Caco-2 (cell line): ENCODE measurements at regions not wholly inside any gene's neighbourhood (a gene's known extent, or its start where the extent isn't known, plus 50 kb on each side); places are given as distances from the start of the nearest gene placed in this dataset.

ENCODE experiments used
- BruUV-seq: library from RNA; stranded (reverse); fragments of 400-500 nt; replicated peaks from 2 replicates; lab custom pipeline; 2021; lab: Mats Ljungman, UMichigan
- CTCF ChIA-PET: fragments of 300-600 bp; sonication (Branson Sonifier 250); formaldehyde crosslinking; loops from one replicate; lab custom pipeline; 2022; ENCODE audit warnings: antibody characterized with exemption; lab: Charles Lee
- POLR2A ChIA-PET: fragments of 300-600 bp; sonication (Branson Sonifier 250); formaldehyde crosslinking; loops from one replicate; lab custom pipeline; 2022; ENCODE audit warnings: antibody characterized with exemption; lab: Charles Lee
- DNase-seq, 2 experiments: peaks; one replicate each; pipeline versions ENCODE4 v3.0.0 to v3.0.0-alpha.2; 2020 to 2022
- H3K27me3 ChIP-seq: replicated peaks from 2 replicates; pipeline ENCODE4 v1.6.0; 2011; ENCODE audit warnings: low read length; ENCODE audit not compliant: control insufficient read depth, insufficient read depth
- H3K36me3 ChIP-seq: 2 replicates; pipeline ENCODE4 v1.5.1; 2011; ENCODE audit warnings: low read length; ENCODE audit not compliant: control insufficient read depth, insufficient read depth
- H3K4me1 ChIP-seq: fragments of 250-450 bp; sonication (Bioruptor Pico); 2 replicates; pipeline ENCODE4 v1.5.1; 2020; ENCODE audit warnings: mild to moderate bottlenecking
- H3K4me3 ChIP-seq: 2 replicates; pipeline ENCODE4 v1.5.1; 2011; ENCODE audit warnings: low read depth, mild to moderate bottlenecking, control low read depth, low read length
- H3K9me3 ChIP-seq: fragments of 250-450 bp; sonication (Bioruptor Pico); 2 replicates; pipeline ENCODE4 v1.5.1; 2020; ENCODE audit warnings: mild to moderate bottlenecking, moderate library complexity
- H3K27ac Mint-ChIP-seq: one replicate; pipeline ENCODE4 v1.8.0; 2022; ENCODE audit warnings: mixed read lengths; ENCODE audit not compliant: unreplicated experiment
- H3K27me3 Mint-ChIP-seq: one replicate; pipeline ENCODE4 v1.8.0; 2022; ENCODE audit warnings: mixed read lengths; ENCODE audit not compliant: insufficient read depth, unreplicated experiment
- H3K36me3 Mint-ChIP-seq: one replicate; pipeline ENCODE4 v1.8.0; 2022; ENCODE audit warnings: mild to moderate bottlenecking, mixed read lengths; ENCODE audit not compliant: insufficient read depth, unreplicated experiment
- H3K4me1 Mint-ChIP-seq: one replicate; pipeline ENCODE4 v1.8.0; 2022; ENCODE audit warnings: low read depth, mixed read lengths; ENCODE audit not compliant: unreplicated experiment
- H3K4me3 Mint-ChIP-seq: one replicate; pipeline ENCODE4 v1.8.0; 2022; ENCODE audit warnings: mild to moderate bottlenecking, moderate library complexity, mixed read lengths; ENCODE audit not compliant: unreplicated experiment
- H3K9me3 Mint-ChIP-seq: one replicate; pipeline ENCODE4 v1.8.0; 2022; ENCODE audit warnings: mixed read lengths; ENCODE audit not compliant: unreplicated experiment
- intact Hi-C: fragments of 100-400 bp; cut with micrococcal nuclease; formaldehyde crosslinking; loops from one replicate; pipeline ENCODE4 v1.10.0; 2022; ENCODE audit not compliant: unreplicated experiment
- TF ChIP-seq, protein P1 (sequence below), 2 experiments: fragments of 200-600 bp in 1 of 2; IDR thresholded peaks; 1 replicate in 1 of 2; 2 replicates in 1 of 2; pipeline versions ENCODE4 v1.5.1 to v1.8.0; 2011 to 2022; ENCODE audit warnings: antibody characterized with exemption in 1 of 2, control low read depth in 1 of 2, inconsistent platforms in 1 of 2, low read depth in 1 of 2, low read length in 1 of 2, mild to moderate bottlenecking in 1 of 2, moderate library complexity in 1 of 2; ENCODE audit not compliant: insufficient read depth in 1 of 2, severe bottlenecking in 1 of 2, unreplicated experiment in 1 of 2

DNA sequence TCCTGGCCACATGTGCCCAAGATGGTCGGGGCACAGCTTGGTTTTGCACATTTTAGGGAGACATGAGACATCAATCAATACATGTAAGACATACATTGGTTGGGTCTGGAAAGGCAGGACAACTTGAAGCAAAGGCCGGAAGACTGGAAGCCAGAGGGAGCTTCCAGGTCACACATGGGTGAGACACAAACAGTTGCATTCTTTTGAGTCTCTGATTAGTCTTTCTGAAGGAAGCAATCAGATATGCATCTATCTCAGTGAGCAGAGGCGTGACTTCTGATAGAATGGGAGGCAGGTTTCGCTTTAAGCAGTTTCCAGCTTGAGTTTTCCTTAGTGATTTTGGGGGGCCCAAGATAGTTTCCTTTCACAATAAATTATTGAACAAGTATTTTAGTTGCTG lies 172.5 kb downstream of the RASEF start:
- Histone ChIP-seq H3K9me3 (no peaks in the 10 kb centered on the region), H3K27me3 (no peaks in the 10 kb centered on the region), H3K4me1 (no peaks in the 10 kb centered on the region), H3K36me3 (no peaks in the 10 kb centered on the region), H3K4me3 (no peak overlapping the region)
- no TSS peak for BruUV-seq
- ChIA-PET POLR2A (no interaction called here), CTCF (no interaction called here)
- TF ChIP-seq, protein P1, sequence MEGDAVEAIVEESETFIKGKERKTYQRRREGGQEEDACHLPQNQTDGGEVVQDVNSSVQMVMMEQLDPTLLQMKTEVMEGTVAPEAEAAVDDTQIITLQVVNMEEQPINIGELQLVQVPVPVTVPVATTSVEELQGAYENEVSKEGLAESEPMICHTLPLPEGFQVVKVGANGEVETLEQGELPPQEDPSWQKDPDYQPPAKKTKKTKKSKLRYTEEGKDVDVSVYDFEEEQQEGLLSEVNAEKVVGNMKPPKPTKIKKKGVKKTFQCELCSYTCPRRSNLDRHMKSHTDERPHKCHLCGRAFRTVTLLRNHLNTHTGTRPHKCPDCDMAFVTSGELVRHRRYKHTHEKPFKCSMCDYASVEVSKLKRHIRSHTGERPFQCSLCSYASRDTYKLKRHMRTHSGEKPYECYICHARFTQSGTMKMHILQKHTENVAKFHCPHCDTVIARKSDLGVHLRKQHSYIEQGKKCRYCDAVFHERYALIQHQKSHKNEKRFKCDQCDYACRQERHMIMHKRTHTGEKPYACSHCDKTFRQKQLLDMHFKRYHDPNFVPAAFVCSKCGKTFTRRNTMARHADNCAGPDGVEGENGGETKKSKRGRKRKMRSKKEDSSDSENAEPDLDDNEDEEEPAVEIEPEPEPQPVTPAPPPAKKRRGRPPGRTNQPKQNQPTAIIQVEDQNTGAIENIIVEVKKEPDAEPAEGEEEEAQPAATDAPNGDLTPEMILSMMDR (IDR thresholded peaks at IDR 0.05; ENCODE audit: insufficient read depth in 1 of 2, low read depth in 1 of 2, low read length in 1 of 2, severe bottlenecking in 1 of 2, unreplicated experiment in 1 of 2) = no peak
- Mint-ChIP-seq H3K4me1 (no peaks in the 10 kb centered on the region), H3K27ac (no peak overlapping the region), H3K4me3 (no peak overlapping the region), H3K36me3 (no peaks in the 10 kb centered on the region), H3K9me3 (no peaks in the 10 kb centered on the region), H3K27me3 (no peaks in the 10 kb centered on the region)
- DNase-seq = no peak
- intact Hi-C loops = no loop called here

DNA sequence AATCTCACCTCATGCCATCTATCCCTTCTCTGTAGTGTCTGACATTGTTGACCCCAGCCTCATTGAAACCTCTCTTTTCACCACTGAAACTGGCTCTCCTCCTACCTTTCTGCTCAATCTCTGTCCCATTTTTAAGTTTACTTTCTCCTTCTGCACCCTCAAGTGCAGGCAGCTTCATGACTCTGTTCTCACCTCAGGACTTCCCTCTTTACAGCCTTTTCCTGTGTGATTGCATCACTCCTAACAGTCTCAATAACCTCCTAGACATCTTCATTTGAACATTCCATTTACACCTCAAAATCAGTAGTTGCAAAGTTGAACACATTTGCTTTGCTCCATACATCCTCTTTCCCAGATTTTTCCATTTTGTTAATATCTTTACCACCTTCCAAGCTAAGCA lies 172.1 kb downstream of the RASEF start:
- no TSS peak for BruUV-seq
- H3K9me3 Mint-ChIP-seq = peaks cover under 1% of the 10 kb centered on the region
- no peak overlapping the region for H3K4me3 ChIP-seq
- TF ChIP-seq, protein P1 (IDR thresholded peaks at IDR 0.05; ENCODE audit: insufficient read depth in 1 of 2, low read depth in 1 of 2, low read length in 1 of 2, severe bottlenecking in 1 of 2, unreplicated experiment in 1 of 2) = no peak
- no peak overlapping the region for H3K4me3 Mint-ChIP-seq
- no peaks in the 10 kb centered on the region for H3K36me3 Mint-ChIP-seq
- intact Hi-C loops = no loop called here
- H3K4me1 ChIP-seq = no peaks in the 10 kb centered on the region
- H3K27me3 Mint-ChIP-seq = no peaks in the 10 kb centered on the region
- H3K4me1 Mint-ChIP-seq = no peaks in the 10 kb centered on the region
- CTCF ChIA-PET = no interaction called here
- no peak overlapping the region for H3K27ac Mint-ChIP-seq
- no peaks in the 10 kb centered on the region for H3K27me3 ChIP-seq
- no peak for DNase-seq
- POLR2A ChIA-PET = no interaction called here
- H3K9me3 ChIP-seq = no peaks in the 10 kb centered on the region
- no peaks in the 10 kb centered on the region for H3K36me3 ChIP-seq

- Histone ChIP-seq H3K27me3 (no peaks in the 10 kb centered on the region), H3K9me3 (no peaks in the 10 kb centered on the region), H3K4me1 (no peaks in the 10 kb centered on the region), H3K36me3 (no peaks in the 10 kb centered on the region), H3K4me3 (no peak overlapping the region)
- H3K4me1 Mint-ChIP-seq = no peaks in the 10 kb centered on the region
- H3K27me3 Mint-ChIP-seq = no peaks in the 10 kb centered on the region
- H3K27ac Mint-ChIP-seq = no peak overlapping the region
- H3K4me3 Mint-ChIP-seq = no peak overlapping the region
- CTCF ChIA-PET = no interaction called here
- no peak for DNase-seq
- TF ChIP-seq, protein P1 (IDR thresholded peaks at IDR 0.05; ENCODE audit: insufficient read depth in 1 of 2, low read depth in 1 of 2, low read length in 1 of 2, severe bottlenecking in 1 of 2, unreplicated experiment in 1 of 2) = no peak
- BruUV-seq = no TSS peak
- H3K9me3 Mint-ChIP-seq = peaks cover 5% of the 10 kb centered on the region
- POLR2A ChIA-PET = interaction anchor here (0.5 kb wide), 1 partner anchor 22 kb away, joined by 6 read pairs; no protein-coding TSS in a partner anchor
- intact Hi-C loops = no loop called here
- no peaks in the 10 kb centered on the region for H3K36me3 Mint-ChIP-seq
Observed at GRCh38 chr9:82891321-82891720, 171.6 kb downstream of the RASEF start.
